H9 (cell line): ENCODE measurements at regions not wholly inside any gene's neighbourhood (a gene's known extent, or its start where the extent isn't known, plus 50 kb on each side); places are given as distances from the start of the nearest gene placed in this dataset.

Experiments
- DNase-seq: peaks from one replicate; pipeline ENCODE4 v3.0.0-alpha.2; 2017
- H2AFZ ChIP-seq: one replicate; pipeline ENCODE4 v1.6.1; 2013; ENCODE audit warnings: mild to moderate bottlenecking, low read length, control low read depth, moderate library complexity
- H2AK5ac ChIP-seq: 2 replicates; pipeline ENCODE4 v1.6.1; 2013; ENCODE audit warnings: low read length, control low read depth, mixed read lengths; ENCODE audit not compliant: insufficient read length
- H2BK120ac ChIP-seq: one replicate; pipeline ENCODE4 v1.6.1; 2013; ENCODE audit warnings: low read depth, mild to moderate bottlenecking, low read length, control low read depth, inconsistent platforms; ENCODE audit not compliant: poor library complexity, severe bottlenecking
- H2BK12ac ChIP-seq: 2 replicates; pipeline ENCODE4 v1.6.1; 2013; ENCODE audit warnings: low read length, control low read depth, mixed read lengths, low read depth; ENCODE audit not compliant: insufficient read length
- H2BK15ac ChIP-seq: 2 replicates; pipeline ENCODE4 v1.6.1; 2013; ENCODE audit warnings: low read depth, low read length, control low read depth
- H2BK20ac ChIP-seq: one replicate; pipeline ENCODE4 v1.6.1; 2013; ENCODE audit warnings: low read depth, mild to moderate bottlenecking, low read length, control low read depth, inconsistent platforms; ENCODE audit not compliant: poor library complexity, severe bottlenecking
- H2BK5ac ChIP-seq: 2 replicates; pipeline ENCODE4 v1.6.1; 2013; ENCODE audit warnings: low read length, control low read depth, mixed read lengths; ENCODE audit not compliant: insufficient read length
- H3K14ac ChIP-seq: 2 replicates; pipeline ENCODE4 v1.6.1; 2013; ENCODE audit warnings: low read length, control low read depth; ENCODE audit not compliant: insufficient read depth
- H3K18ac ChIP-seq: 2 replicates; pipeline ENCODE4 v1.6.1; 2013; ENCODE audit warnings: low read depth, mild to moderate bottlenecking, mixed read lengths, low read length, control low read depth; ENCODE audit not compliant: insufficient read length
- H3K23ac ChIP-seq: 2 replicates; pipeline ENCODE4 v1.6.1; 2013; ENCODE audit warnings: low read length, control low read depth, mixed read lengths, low read depth; ENCODE audit not compliant: insufficient read length
- H3K23me2 ChIP-seq: 2 replicates; pipeline ENCODE4 v1.6.1; 2013; ENCODE audit warnings: low read depth, mild to moderate bottlenecking, mixed read lengths, low read length, control low read depth; ENCODE audit not compliant: insufficient read length, poor library complexity, severe bottlenecking
- H3K27ac ChIP-seq: 2 replicates; pipeline ENCODE4 v1.5.1; 2013; ENCODE audit warnings: low read length, control low read depth, mixed read lengths, low read depth; ENCODE audit not compliant: insufficient read length
- H3K27me3 ChIP-seq: 2 replicates; pipeline ENCODE4 v1.6.1; 2013; ENCODE audit warnings: low read length, control low read depth, inconsistent platforms; ENCODE audit not compliant: insufficient read depth
- H3K4ac ChIP-seq: 2 replicates; pipeline ENCODE4 v1.6.1; 2013; ENCODE audit warnings: low read depth, mild to moderate bottlenecking, control low read depth, inconsistent platforms, low read length, moderate library complexity
- H3K4me1 ChIP-seq: 2 replicates; pipeline ENCODE4 v1.6.1; 2013; ENCODE audit warnings: low read length, control low read depth, inconsistent platforms; ENCODE audit not compliant: insufficient read depth
- H3K4me2 ChIP-seq: 2 replicates; pipeline ENCODE4 v1.6.1; 2013; ENCODE audit warnings: low read length, control low read depth, mixed read lengths; ENCODE audit not compliant: insufficient read length, insufficient read depth
- H3K56ac ChIP-seq: 2 replicates; pipeline ENCODE4 v1.6.1; 2013; ENCODE audit warnings: low read depth, mild to moderate bottlenecking, mixed read lengths, low read length, control low read depth; ENCODE audit not compliant: insufficient read length
- H3K79me1 ChIP-seq: 2 replicates; pipeline ENCODE4 v1.6.1; 2013; ENCODE audit warnings: low read depth, mild to moderate bottlenecking, moderate library complexity, low read length, control low read depth, inconsistent platforms; ENCODE audit not compliant: insufficient read depth, poor library complexity, severe bottlenecking
- H3K79me2 ChIP-seq: 2 replicates; pipeline ENCODE4 v1.6.1; 2013; ENCODE audit warnings: low read length, control low read depth, inconsistent platforms; ENCODE audit not compliant: insufficient read depth
- H3K9ac ChIP-seq: 2 replicates; pipeline ENCODE4 v1.6.1; 2013; ENCODE audit warnings: low read length, control low read depth, mixed read lengths; ENCODE audit not compliant: insufficient read length; ENCODE audit errors: extremely low read depth
- H3K9me3 ChIP-seq: one replicate; pipeline ENCODE4 v1.6.1; 2013; ENCODE audit warnings: low read depth, low read length, inconsistent platforms; ENCODE audit not compliant: control insufficient read depth
- H3T11ph ChIP-seq: one replicate; pipeline ENCODE4 v1.6.1; 2013; ENCODE audit warnings: mild to moderate bottlenecking, low read length, control low read depth, inconsistent platforms
- H4K20me1 ChIP-seq: one replicate; pipeline ENCODE4 v1.6.1; 2013; ENCODE audit not compliant: control insufficient read depth, insufficient read length, insufficient read depth
- H4K5ac ChIP-seq: 2 replicates; pipeline ENCODE4 v1.6.1; 2013; ENCODE audit warnings: low read depth, mild to moderate bottlenecking, mixed read lengths, low read length, control low read depth; ENCODE audit not compliant: insufficient read length
- H4K8ac ChIP-seq: replicated peaks from 2 replicates; pipeline ENCODE4 v1.6.1; 2013; ENCODE audit warnings: low read length, control low read depth, mixed read lengths, low read depth; ENCODE audit not compliant: insufficient read length
- H4K91ac ChIP-seq: 2 replicates; pipeline ENCODE4 v1.6.1; 2013; ENCODE audit warnings: low read depth, mild to moderate bottlenecking, moderate library complexity, mixed read lengths, low read length, control low read depth; ENCODE audit not compliant: insufficient read length
- H3K27ac Mint-ChIP-seq, 3 experiments: 2 replicates in 2 of 3; 3 replicates in 1 of 3; pipeline ENCODE4 v1.8.0; 2020 to 2021; ENCODE audit warnings: mixed read lengths in 3 of 3, mild to moderate bottlenecking in 1 of 3, moderate library complexity in 1 of 3
- H3K27me3 Mint-ChIP-seq: 2 replicates; pipeline ENCODE4 v1.8.0; 2021; ENCODE audit warnings: low read depth, mild to moderate bottlenecking, moderate library complexity, mixed read lengths
- H3K36me3 Mint-ChIP-seq, 3 experiments: 2 replicates in 2 of 3; 3 replicates in 1 of 3; pipeline ENCODE4 v1.8.0; 2020 to 2021; ENCODE audit warnings: low read depth in 3 of 3, mixed read lengths in 3 of 3; ENCODE audit not compliant: insufficient read depth in 1 of 3
- H3K4me1 Mint-ChIP-seq, 2 experiments: 2 replicates each; pipeline ENCODE4 v1.8.0; 2020; ENCODE audit warnings: mixed read lengths in 2 of 2
- H3K4me3 Mint-ChIP-seq, 2 experiments: 2 replicates in 1 of 2; 3 replicates in 1 of 2; pipeline ENCODE4 v1.8.0; 2020 to 2021; ENCODE audit warnings: mild to moderate bottlenecking in 2 of 2, mixed read lengths in 2 of 2, moderate library complexity in 1 of 2
- H3K9me3 Mint-ChIP-seq, 2 experiments: 2 replicates in 1 of 2; 3 replicates in 1 of 2; pipeline ENCODE4 v1.8.0; 2020; ENCODE audit warnings: mild to moderate bottlenecking in 2 of 2, mixed read lengths in 2 of 2, moderate library complexity in 1 of 2
- CTCF ChIP-seq: fragments of 200-600 bp; sonication (generic); conservative IDR thresholded peaks from 3 replicates; pipeline ENCODE4 v1.8.0; 2021; ENCODE audit warnings: antibody characterized with exemption, mild to moderate bottlenecking
- WGBS: extraction: QIAGEN DNeasy Blood & Tissue Kit; methylation state at CpG from one replicate; pipeline ENCODE4 v1.1.7; 2013; ENCODE audit warnings: missing lambda C conversion rate, low lambda C conversion rate, mixed read lengths; ENCODE audit not compliant: insufficient read length; ENCODE audit errors: extremely low coverage; 5-methylcytosine and 5-hydroxymethylcytosine counted together

- no peak overlapping the region for H3K23ac ChIP-seq
- no peaks in the 10 kb centered on the region for H3K79me2 ChIP-seq
- no peak overlapping the region for H2BK120ac ChIP-seq
- no peak overlapping the region for H4K5ac ChIP-seq
- H3K79me1 ChIP-seq: no peaks in the 10 kb centered on the region
- no peaks in the 10 kb centered on the region for H3K9me3 ChIP-seq
- H4K20me1 ChIP-seq: no peaks in the 10 kb centered on the region
- H3K27me3 ChIP-seq: no peaks in the 10 kb centered on the region
- no peak overlapping the region for H3K4ac ChIP-seq
- no peak overlapping the region for H4K8ac ChIP-seq
- Mint-ChIP-seq H3K4me3 (no peak overlapping the region; a peak in 1 of 5 replicates), H3K9me3 (peaks cover 0 to under 1% of the 10 kb centered on the region in 2 experiments; a peak in 3 of 5 replicates), H3K4me1 (peaks cover 9 to 10% of the 10 kb centered on the region in 2 experiments), H3K27ac (no peak overlapping the region), H3K36me3 (0 out of 7 replicates have a peak, but pooled peaks cover 0 to 4% (median 0%) of the 10 kb centered on the region in 3 experiments), H3K27me3 (no peaks in the 10 kb centered on the region)
- WGBS: no CpG with 5 or more reads among the region's 22 CpGs
- no peak overlapping the region for H3K14ac ChIP-seq
- no peak overlapping the region for H4K91ac ChIP-seq
- H3K9ac ChIP-seq: no peak overlapping the region
- no peak overlapping the region for H3K18ac ChIP-seq
- no peak for DNase-seq
- H2AK5ac ChIP-seq: no peak overlapping the region
- no peaks in the 10 kb centered on the region for H3K4me1 ChIP-seq
- H3T11ph ChIP-seq: no peak overlapping the region
- no peak overlapping the region for H3K4me2 ChIP-seq
- H2BK12ac ChIP-seq: no peak overlapping the region
- no peak overlapping the region for H2BK15ac ChIP-seq
- no peak for TF ChIP-seq CTCF
- no peak overlapping the region for H2BK5ac ChIP-seq
- H3K56ac ChIP-seq: no peak overlapping the region
- no peak overlapping the region for H2BK20ac ChIP-seq
- H3K27ac ChIP-seq: no peak overlapping the region
- no peaks in the 10 kb centered on the region for H3K23me2 ChIP-seq
- no peak overlapping the region for H2AFZ ChIP-seq
Measured at GRCh38 chr14:76574416-76575095, 186.7 kb upstream of the VASH1 start.
